ENCODE measurements at regions not wholly inside any gene's neighbourhood (a gene's known extent, or its start where the extent isn't known, plus 50 kb on each side); places are given as distances from the start of the nearest gene placed in this dataset.

DNA sequence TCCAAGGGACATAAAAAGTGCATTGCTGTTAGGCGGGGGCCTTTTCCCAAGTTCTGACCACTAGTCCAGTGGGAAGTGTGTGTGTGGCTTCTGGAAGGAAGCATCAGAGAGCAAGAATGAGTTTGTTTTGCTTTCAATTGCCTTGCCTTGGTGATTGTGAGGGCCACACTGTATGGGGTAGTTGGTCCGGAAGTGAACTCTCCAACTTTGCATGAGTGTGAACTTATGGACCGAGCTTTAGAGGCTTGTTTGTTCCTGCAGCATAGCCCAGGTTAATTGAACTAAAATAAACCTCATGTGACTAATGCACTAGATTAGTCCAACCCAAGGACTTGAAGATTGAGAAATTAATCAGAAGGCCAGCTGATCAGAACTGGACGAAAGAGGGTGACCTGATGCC lies 171.7 kb downstream of the NR2F2 start (continued):
- TF ChIP-seq RORB (CRISPR knock-in tag; IDR thresholded peaks at IDR 0.05) = no peak
- TF ChIP-seq, protein P1, sequence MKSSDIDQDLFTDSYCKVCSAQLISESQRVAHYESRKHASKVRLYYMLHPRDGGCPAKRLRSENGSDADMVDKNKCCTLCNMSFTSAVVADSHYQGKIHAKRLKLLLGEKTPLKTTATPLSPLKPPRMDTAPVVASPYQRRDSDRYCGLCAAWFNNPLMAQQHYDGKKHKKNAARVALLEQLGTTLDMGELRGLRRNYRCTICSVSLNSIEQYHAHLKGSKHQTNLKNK (CRISPR knock-in tag; IDR thresholded peaks at IDR 0.05) = no peak

DNA sequence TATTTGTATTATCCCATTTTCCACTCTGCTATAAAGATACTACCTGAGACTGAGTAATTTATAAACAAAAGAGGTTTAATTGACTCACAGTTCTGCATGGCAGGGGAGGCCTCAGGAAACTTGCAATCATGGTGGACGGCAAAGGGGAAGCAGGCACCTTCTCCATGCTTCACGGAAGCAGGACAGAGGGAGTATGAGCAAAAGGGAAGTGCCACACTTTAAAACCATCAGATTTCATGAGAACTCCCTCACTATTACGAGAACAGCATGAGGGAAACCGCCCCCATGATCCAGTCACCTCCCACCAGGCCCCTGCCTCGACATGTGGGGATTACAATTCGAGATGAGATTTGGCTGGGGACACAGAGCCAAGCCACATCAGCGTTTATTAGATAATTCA lies 172.8 kb downstream of the NR2F2 start:
- no peak overlapping the region for H3K27ac Mint-ChIP-seq
- H3K4me3 Mint-ChIP-seq = no peak overlapping the region
- TF ChIP-seq, protein P2, sequence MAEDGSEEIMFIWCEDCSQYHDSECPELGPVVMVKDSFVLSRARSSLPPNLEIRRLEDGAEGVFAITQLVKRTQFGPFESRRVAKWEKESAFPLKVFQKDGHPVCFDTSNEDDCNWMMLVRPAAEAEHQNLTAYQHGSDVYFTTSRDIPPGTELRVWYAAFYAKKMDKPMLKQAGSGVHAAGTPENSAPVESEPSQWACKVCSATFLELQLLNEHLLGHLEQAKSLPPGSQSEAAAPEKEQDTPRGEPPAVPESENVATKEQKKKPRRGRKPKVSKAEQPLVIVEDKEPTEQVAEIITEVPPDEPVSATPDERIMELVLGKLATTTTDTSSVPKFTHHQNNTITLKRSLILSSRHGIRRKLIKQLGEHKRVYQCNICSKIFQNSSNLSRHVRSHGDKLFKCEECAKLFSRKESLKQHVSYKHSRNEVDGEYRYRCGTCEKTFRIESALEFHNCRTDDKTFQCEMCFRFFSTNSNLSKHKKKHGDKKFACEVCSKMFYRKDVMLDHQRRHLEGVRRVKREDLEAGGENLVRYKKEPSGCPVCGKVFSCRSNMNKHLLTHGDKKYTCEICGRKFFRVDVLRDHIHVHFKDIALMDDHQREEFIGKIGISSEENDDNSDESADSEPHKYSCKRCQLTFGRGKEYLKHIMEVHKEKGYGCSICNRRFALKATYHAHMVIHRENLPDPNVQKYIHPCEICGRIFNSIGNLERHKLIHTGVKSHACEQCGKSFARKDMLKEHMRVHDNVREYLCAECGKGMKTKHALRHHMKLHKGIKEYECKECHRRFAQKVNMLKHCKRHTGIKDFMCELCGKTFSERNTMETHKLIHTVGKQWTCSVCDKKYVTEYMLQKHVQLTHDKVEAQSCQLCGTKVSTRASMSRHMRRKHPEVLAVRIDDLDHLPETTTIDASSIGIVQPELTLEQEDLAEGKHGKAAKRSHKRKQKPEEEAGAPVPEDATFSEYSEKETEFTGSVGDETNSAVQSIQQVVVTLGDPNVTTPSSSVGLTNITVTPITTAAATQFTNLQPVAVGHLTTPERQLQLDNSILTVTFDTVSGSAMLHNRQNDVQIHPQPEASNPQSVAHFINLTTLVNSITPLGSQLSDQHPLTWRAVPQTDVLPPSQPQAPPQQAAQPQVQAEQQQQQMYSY (CRISPR knock-in tag; IDR thresholded peaks at IDR 0.05) = no peak
- TF ChIP-seq ZNF121 (CRISPR knock-in tag; IDR thresholded peaks at IDR 0.05) (no peak), SMAD3 (CRISPR knock-in tag; IDR thresholded peaks at IDR 0.05; ENCODE audit: borderline replicate concordance) (no peak)
- TF ChIP-seq, protein P3, sequence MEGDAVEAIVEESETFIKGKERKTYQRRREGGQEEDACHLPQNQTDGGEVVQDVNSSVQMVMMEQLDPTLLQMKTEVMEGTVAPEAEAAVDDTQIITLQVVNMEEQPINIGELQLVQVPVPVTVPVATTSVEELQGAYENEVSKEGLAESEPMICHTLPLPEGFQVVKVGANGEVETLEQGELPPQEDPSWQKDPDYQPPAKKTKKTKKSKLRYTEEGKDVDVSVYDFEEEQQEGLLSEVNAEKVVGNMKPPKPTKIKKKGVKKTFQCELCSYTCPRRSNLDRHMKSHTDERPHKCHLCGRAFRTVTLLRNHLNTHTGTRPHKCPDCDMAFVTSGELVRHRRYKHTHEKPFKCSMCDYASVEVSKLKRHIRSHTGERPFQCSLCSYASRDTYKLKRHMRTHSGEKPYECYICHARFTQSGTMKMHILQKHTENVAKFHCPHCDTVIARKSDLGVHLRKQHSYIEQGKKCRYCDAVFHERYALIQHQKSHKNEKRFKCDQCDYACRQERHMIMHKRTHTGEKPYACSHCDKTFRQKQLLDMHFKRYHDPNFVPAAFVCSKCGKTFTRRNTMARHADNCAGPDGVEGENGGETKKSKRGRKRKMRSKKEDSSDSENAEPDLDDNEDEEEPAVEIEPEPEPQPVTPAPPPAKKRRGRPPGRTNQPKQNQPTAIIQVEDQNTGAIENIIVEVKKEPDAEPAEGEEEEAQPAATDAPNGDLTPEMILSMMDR (IDR thresholded peaks at IDR 0.05) = no peak
- H3K4me1 Mint-ChIP-seq = no peaks in the 10 kb centered on the region
- ChIA-PET POLR2A (no interaction called here), CTCF (no interaction called here)
- DNase-seq (ENCODE audit: low spot score) (no peak), ATAC-seq (no peak)
- no peaks in the 10 kb centered on the region for H3K36me3 Mint-ChIP-seq
- peaks cover 3% of the 10 kb centered on the region for H3K27me3 Mint-ChIP-seq (ENCODE audit: low read depth)
- H3K9me3 Mint-ChIP-seq = no peaks in the 10 kb centered on the region; the same call in 1 of the 2 replicates

DNA sequence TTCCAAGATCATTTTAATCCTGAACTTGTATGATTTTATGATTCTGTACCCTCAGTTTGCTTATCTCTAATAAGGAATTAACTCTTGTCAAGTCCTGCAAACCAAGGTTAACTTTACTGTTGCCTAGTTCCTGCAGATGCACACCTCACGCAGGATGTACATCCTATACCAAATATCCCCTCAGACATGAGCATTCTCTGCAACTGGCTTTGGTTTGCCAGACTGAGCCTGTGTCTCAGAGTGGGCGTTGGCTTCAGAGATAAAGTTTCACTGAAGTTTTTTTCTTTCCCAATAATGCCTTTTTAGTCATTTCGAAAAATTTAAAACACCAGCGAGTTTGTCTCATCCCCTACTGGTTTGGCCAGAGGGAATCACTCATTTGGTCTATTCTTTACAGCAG lies 173.9 kb downstream of the NR2F2 start:
- ATAC-seq (no peak), DNase-seq (ENCODE audit: low spot score) (no peak)
- H3K27me3 Mint-ChIP-seq (ENCODE audit: low read depth) = peaks cover 3% of the 10 kb centered on the region
- no peaks in the 10 kb centered on the region for H3K4me1 Mint-ChIP-seq
- ChIA-PET POLR2A (no interaction called here), CTCF (no interaction called here)
- no peak overlapping the region for H3K4me3 Mint-ChIP-seq
- H3K27ac Mint-ChIP-seq = no peak overlapping the region
- no peaks in the 10 kb centered on the region; the same call in 1 of the 2 replicates for H3K9me3 Mint-ChIP-seq
- H3K36me3 Mint-ChIP-seq = no peaks in the 10 kb centered on the region
- TF ChIP-seq, protein P4, sequence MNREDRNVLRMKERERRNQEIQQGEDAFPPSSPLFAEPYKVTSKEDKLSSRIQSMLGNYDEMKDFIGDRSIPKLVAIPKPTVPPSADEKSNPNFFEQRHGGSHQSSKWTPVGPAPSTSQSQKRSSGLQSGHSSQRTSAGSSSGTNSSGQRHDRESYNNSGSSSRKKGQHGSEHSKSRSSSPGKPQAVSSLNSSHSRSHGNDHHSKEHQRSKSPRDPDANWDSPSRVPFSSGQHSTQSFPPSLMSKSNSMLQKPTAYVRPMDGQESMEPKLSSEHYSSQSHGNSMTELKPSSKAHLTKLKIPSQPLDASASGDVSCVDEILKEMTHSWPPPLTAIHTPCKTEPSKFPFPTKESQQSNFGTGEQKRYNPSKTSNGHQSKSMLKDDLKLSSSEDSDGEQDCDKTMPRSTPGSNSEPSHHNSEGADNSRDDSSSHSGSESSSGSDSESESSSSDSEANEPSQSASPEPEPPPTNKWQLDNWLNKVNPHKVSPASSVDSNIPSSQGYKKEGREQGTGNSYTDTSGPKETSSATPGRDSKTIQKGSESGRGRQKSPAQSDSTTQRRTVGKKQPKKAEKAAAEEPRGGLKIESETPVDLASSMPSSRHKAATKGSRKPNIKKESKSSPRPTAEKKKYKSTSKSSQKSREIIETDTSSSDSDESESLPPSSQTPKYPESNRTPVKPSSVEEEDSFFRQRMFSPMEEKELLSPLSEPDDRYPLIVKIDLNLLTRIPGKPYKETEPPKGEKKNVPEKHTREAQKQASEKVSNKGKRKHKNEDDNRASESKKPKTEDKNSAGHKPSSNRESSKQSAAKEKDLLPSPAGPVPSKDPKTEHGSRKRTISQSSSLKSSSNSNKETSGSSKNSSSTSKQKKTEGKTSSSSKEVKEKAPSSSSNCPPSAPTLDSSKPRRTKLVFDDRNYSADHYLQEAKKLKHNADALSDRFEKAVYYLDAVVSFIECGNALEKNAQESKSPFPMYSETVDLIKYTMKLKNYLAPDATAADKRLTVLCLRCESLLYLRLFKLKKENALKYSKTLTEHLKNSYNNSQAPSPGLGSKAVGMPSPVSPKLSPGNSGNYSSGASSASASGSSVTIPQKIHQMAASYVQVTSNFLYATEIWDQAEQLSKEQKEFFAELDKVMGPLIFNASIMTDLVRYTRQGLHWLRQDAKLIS (CRISPR knock-in tag; IDR thresholded peaks at IDR 0.05; ENCODE audit: borderline replicate concordance) = no peak
- TF ChIP-seq, protein P5, sequence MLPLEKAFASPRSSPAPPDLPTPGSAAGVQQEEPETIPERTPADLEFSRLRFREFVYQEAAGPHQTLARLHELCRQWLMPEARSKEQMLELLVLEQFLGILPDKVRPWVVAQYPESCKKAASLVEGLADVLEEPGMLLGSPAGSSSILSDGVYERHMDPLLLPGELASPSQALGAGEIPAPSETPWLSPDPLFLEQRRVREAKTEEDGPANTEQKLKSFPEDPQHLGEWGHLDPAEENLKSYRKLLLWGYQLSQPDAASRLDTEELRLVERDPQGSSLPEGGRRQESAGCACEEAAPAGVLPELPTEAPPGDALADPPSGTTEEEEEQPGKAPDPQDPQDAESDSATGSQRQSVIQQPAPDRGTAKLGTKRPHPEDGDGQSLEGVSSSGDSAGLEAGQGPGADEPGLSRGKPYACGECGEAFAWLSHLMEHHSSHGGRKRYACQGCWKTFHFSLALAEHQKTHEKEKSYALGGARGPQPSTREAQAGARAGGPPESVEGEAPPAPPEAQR (CRISPR knock-in tag; IDR thresholded peaks at IDR 0.05) = no peak
- TF ChIP-seq, protein P3 (IDR thresholded peaks at IDR 0.05) = no peak
- TF ChIP-seq, protein P6, sequence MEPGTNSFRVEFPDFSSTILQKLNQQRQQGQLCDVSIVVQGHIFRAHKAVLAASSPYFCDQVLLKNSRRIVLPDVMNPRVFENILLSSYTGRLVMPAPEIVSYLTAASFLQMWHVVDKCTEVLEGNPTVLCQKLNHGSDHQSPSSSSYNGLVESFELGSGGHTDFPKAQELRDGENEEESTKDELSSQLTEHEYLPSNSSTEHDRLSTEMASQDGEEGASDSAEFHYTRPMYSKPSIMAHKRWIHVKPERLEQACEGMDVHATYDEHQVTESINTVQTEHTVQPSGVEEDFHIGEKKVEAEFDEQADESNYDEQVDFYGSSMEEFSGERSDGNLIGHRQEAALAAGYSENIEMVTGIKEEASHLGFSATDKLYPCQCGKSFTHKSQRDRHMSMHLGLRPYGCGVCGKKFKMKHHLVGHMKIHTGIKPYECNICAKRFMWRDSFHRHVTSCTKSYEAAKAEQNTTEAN (CRISPR knock-in tag; IDR thresholded peaks at IDR 0.05) = no peak
- TF ChIP-seq, protein P7, sequence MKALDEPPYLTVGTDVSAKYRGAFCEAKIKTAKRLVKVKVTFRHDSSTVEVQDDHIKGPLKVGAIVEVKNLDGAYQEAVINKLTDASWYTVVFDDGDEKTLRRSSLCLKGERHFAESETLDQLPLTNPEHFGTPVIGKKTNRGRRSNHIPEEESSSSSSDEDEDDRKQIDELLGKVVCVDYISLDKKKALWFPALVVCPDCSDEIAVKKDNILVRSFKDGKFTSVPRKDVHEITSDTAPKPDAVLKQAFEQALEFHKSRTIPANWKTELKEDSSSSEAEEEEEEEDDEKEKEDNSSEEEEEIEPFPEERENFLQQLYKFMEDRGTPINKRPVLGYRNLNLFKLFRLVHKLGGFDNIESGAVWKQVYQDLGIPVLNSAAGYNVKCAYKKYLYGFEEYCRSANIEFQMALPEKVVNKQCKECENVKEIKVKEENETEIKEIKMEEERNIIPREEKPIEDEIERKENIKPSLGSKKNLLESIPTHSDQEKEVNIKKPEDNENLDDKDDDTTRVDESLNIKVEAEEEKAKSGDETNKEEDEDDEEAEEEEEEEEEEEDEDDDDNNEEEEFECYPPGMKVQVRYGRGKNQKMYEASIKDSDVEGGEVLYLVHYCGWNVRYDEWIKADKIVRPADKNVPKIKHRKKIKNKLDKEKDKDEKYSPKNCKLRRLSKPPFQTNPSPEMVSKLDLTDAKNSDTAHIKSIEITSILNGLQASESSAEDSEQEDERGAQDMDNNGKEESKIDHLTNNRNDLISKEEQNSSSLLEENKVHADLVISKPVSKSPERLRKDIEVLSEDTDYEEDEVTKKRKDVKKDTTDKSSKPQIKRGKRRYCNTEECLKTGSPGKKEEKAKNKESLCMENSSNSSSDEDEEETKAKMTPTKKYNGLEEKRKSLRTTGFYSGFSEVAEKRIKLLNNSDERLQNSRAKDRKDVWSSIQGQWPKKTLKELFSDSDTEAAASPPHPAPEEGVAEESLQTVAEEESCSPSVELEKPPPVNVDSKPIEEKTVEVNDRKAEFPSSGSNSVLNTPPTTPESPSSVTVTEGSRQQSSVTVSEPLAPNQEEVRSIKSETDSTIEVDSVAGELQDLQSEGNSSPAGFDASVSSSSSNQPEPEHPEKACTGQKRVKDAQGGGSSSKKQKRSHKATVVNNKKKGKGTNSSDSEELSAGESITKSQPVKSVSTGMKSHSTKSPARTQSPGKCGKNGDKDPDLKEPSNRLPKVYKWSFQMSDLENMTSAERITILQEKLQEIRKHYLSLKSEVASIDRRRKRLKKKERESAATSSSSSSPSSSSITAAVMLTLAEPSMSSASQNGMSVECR (CRISPR knock-in tag; IDR thresholded peaks at IDR 0.05; ENCODE audit: borderline replicate concordance) = no peak
- no peak for TF ChIP-seq ZNF671 (CRISPR knock-in tag; IDR thresholded peaks at IDR 0.05)
- TF ChIP-seq ZNF121 (CRISPR knock-in tag; IDR thresholded peaks at IDR 0.05) = no peak
- no peak for TF ChIP-seq GRHL2 (CRISPR knock-in tag; IDR thresholded peaks at IDR 0.05; ENCODE audit: insufficient replicate concordance, severe bottlenecking)

Measured in WTC11 (cell line).